Astrocyte of the spinal cord (primary cell): ENCODE measurements at regions not wholly inside any gene's neighbourhood (a gene's known extent, or its start where the extent isn't known, plus 50 kb on each side); places are given as distances from the start of the nearest gene placed in this dataset.
A peak's percentile ranks its signal among the peaks of the same experiment; 100 is the strongest.

Experiments used
- DNase-seq: peaks from one replicate; pipeline ENCODE4 v3.0.0; 2011; ENCODE audit warnings: low read depth, low spot score
- H3K4me3 ChIP-seq: 2 replicates; pipeline ENCODE4 v1.5.1; 2011; ENCODE audit warnings: low read depth, mild to moderate bottlenecking, low read length, moderate library complexity
- CTCF ChIP-seq: IDR thresholded peaks from 2 replicates; pipeline ENCODE4 v1.5.1; 2012; ENCODE audit warnings: low read depth, mild to moderate bottlenecking, low read length, inconsistent platforms
- in situ Hi-C: cut with HindIII; loops from 2 replicates; pipeline ENCODE4 v1.10.0; 2017; ENCODE audit warnings: low sequenced_read_pairs

DNA sequence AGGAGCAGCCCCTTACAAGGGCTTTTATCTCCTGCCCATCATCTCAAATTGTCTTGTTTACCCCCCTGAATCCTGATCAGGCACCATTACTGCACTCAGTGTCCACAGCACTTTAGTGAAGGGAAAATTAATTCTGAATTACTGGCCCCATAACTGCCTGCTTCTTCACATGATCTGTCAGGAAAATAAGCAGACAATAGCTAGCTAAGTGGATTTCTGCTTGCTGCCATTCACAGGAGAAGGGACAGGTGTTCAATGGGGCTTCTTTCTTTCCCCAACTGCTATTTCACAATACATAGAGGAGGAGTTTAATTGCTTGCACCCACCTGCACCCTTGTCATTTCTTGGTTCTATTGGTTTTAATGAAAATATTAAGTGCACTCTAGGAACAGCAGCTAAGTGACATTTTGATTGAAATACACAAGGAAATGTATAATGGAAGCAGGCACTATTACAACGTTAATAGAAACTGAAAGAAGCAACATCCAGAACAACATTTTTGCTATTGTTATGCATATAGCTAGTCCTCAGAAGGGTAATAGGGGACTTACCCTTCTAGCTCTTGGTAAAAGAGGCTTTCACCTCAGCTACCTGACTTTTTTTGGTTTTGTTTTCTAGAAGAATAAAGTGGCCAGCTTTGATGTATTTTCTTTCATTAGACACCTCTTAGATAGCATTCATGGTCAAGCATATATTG is 599.3 kb upstream of the TLE4 start:
- in situ Hi-C loops = no loop called here
- H3K4me3 ChIP-seq = no peak overlapping the region
- DNase-seq = no peak
- TF ChIP-seq CTCF = no peak

GRCh38 chr9:78973907-78974306 is 597.9 kb upstream of the TLE4 start:
- TF ChIP-seq CTCF = no peak
- peak; percentile 42 for DNase-seq
- in situ Hi-C loops = no loop called here

DNA sequence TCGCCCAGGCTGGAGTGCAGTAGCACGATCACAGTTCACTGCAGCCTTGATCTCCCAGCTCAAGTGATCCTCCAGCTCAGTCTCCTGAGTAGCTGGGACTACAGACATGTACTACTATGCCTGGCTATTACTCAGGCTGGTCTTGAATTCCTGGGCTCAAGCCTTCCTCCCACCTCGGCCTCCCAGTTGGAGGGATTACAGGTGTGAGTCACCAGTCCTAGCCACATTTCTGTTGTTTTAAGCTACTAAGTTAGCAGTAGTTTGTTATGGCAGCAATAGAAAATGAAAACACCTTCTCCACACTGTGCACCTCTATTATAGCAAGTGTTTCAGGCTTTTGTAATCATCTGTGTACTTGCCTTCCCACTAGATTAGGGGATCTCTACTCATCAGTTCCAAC is 588.9 kb upstream of the TLE4 start:
- H3K4me3 ChIP-seq = no peak overlapping the region
- DNase-seq = peak; percentile 77
- TF ChIP-seq CTCF = no peak
- in situ Hi-C loops = no loop called here

More at GRCh38 chr9:78973907-78974306, 597.9 kb upstream of the TLE4 start:
- H3K4me3 ChIP-seq = no peak overlapping the region

- peak; percentile 60 for DNase-seq
- TF ChIP-seq CTCF = no peak
- in situ Hi-C loops = no loop called here
- H3K4me3 ChIP-seq = no peak overlapping the region
These were observed 586.6 kb upstream of the TLE4 start for GRCh38 chr9:78985084-78985738.

GRCh38 chr9:78986446-78986845 is 585.3 kb upstream of the TLE4 start:
- in situ Hi-C loops = no loop called here
- H3K4me3 ChIP-seq = no peak overlapping the region
- no peak for DNase-seq
- TF ChIP-seq CTCF = no peak

GRCh38 chr9:78989031-78989658 is 582.6 kb upstream of the TLE4 start:
- no peak for TF ChIP-seq CTCF
- H3K4me3 ChIP-seq = no peak overlapping the region
- in situ Hi-C loops = no loop called here
- no peak for DNase-seq
